IMR-90 (cell line): ENCODE measurements at regions not wholly inside any gene's neighbourhood (a gene's known extent, or its start where the extent isn't known, plus 50 kb on each side); places are given as distances from the start of the nearest gene placed in this dataset.
A peak's percentile ranks its signal among the peaks of the same experiment; 100 is the strongest.

Experiments used
- ATAC-seq: fragments of 200-7000 bp; cut with Tn5 transposase; 2 replicates; pipeline ENCODE4 v1.9.1; 2020; ENCODE audit warnings: low read depth, mild to moderate bottlenecking, moderate library complexity
- BruUV-seq: library from RNA; stranded (reverse); fragments of 400-500 nt; replicated peaks from 2 replicates; lab custom pipeline; 2021; lab: Mats Ljungman, UMichigan
- CTCF ChIA-PET: fragments of 300-600 bp; formaldehyde crosslinking; extraction: SDS; loops from one replicate; lab custom pipeline; 2021; ENCODE audit warnings: antibody characterized with exemption; lab: Yijun Ruan, JAX
- POLR2A ChIA-PET: fragments of 300-600 bp; sonication (Branson Sonifier 250); formaldehyde crosslinking; loops from one replicate; lab custom pipeline; 2022; ENCODE audit warnings: antibody characterized with exemption; ENCODE audit not compliant: unreplicated experiment; lab: Charles Lee
- DNase-seq: peaks from one replicate; pipeline ENCODE4 v3.0.0; 2013
- H2AFZ ChIP-seq: replicated peaks from 2 replicates; pipeline ENCODE3; 2013; ENCODE audit warnings: low read length, mild to moderate bottlenecking; ENCODE audit not compliant: poor library complexity
- H2AK5ac ChIP-seq: 2 replicates; pipeline ENCODE4 v1.6.1; 2013; ENCODE audit warnings: low read depth, low read length, inconsistent platforms
- H2AK9ac ChIP-seq: replicated peaks from 2 replicates; pipeline ENCODE3; 2013; ENCODE audit warnings: mild to moderate bottlenecking, low read depth, low read length, moderate library complexity; ENCODE audit not compliant: poor library complexity
- H2BK120ac ChIP-seq: 2 replicates; pipeline ENCODE4 v1.6.1; 2013; ENCODE audit warnings: low read depth, low read length, inconsistent platforms
- H2BK15ac ChIP-seq: 3 replicates; pipeline ENCODE4 v1.6.1; 2013; ENCODE audit warnings: low read depth, low read length, inconsistent platforms
- H2BK20ac ChIP-seq: 2 replicates; pipeline ENCODE4 v1.6.1; 2013; ENCODE audit warnings: low read depth, mild to moderate bottlenecking, inconsistent platforms, low read length, moderate library complexity
- H2BK5ac ChIP-seq: 2 replicates; pipeline ENCODE4 v1.6.1; 2013; ENCODE audit warnings: mild to moderate bottlenecking, low read depth, low read length, inconsistent platforms; ENCODE audit not compliant: poor library complexity, severe bottlenecking
- H3K14ac ChIP-seq: replicated peaks from 2 replicates; pipeline ENCODE4 v1.6.1; 2013; ENCODE audit warnings: low read depth, low read length, inconsistent platforms
- H3K18ac ChIP-seq: 2 replicates; pipeline ENCODE4 v1.6.1; 2013; ENCODE audit warnings: low read depth, low read length, control low read depth
- H3K23ac ChIP-seq: 2 replicates; pipeline ENCODE4 v1.6.1; 2013; ENCODE audit warnings: low read depth, low read length, inconsistent platforms
- H3K27ac ChIP-seq: 2 replicates; pipeline ENCODE4 v1.5.1; 2013; ENCODE audit warnings: mild to moderate bottlenecking, control low read depth, low read length; ENCODE audit not compliant: insufficient read depth
- H3K27me3 ChIP-seq: 2 replicates; pipeline ENCODE4 v1.6.1; 2013; ENCODE audit warnings: low read length; ENCODE audit not compliant: control insufficient read depth, insufficient read depth
- H3K36me3 ChIP-seq: 2 replicates; pipeline ENCODE4 v1.6.1; 2013; ENCODE audit warnings: low read length, mixed read lengths; ENCODE audit not compliant: control insufficient read depth, insufficient read depth
- H3K4ac ChIP-seq: 2 replicates; pipeline ENCODE4 v1.6.1; 2013; ENCODE audit warnings: low read depth, low read length, inconsistent platforms
- H3K4me1 ChIP-seq: 2 replicates; pipeline ENCODE4 v1.6.1; 2013; ENCODE audit warnings: low read length, mixed read lengths; ENCODE audit not compliant: control insufficient read depth, insufficient read depth
- H3K4me2 ChIP-seq: 2 replicates; pipeline ENCODE4 v1.6.1; 2013; ENCODE audit warnings: low read depth, mild to moderate bottlenecking, control low read depth, low read length, moderate library complexity
- H3K4me3 ChIP-seq: 2 replicates; pipeline ENCODE4 v1.5.1; 2013; ENCODE audit warnings: low read depth, mild to moderate bottlenecking, control low read depth, low read length, moderate library complexity; ENCODE audit not compliant: insufficient read depth
- H3K56ac ChIP-seq: 2 replicates; pipeline ENCODE4 v1.6.1; 2013; ENCODE audit warnings: low read length, inconsistent platforms; ENCODE audit not compliant: insufficient read depth; ENCODE audit errors: extremely low read depth
- H3K79me1 ChIP-seq, 2 experiments: 2 replicates each; pipeline ENCODE4 v1.6.1; 2013; ENCODE audit warnings: low read length in 2 of 2, inconsistent platforms in 1 of 2, low read depth in 1 of 2
- H3K9ac ChIP-seq: 2 replicates; pipeline ENCODE4 v1.6.1; 2013; ENCODE audit warnings: low read depth, low read length, control low read depth
- H3K9me1 ChIP-seq: 2 replicates; pipeline ENCODE4 v1.6.1; 2013; ENCODE audit warnings: low read length, inconsistent platforms; ENCODE audit not compliant: insufficient read depth
- H3K9me3 ChIP-seq: 2 replicates; pipeline ENCODE4 v1.6.1; 2013; ENCODE audit warnings: low read length; ENCODE audit not compliant: control insufficient read depth, insufficient read depth
- H4K20me1 ChIP-seq: 2 replicates; pipeline ENCODE4 v1.6.1; 2013; ENCODE audit warnings: low read length, inconsistent platforms; ENCODE audit not compliant: insufficient read depth
- H4K5ac ChIP-seq: 2 replicates; pipeline ENCODE4 v1.6.1; 2013; ENCODE audit warnings: mild to moderate bottlenecking, low read depth, low read length, control low read depth
- H4K8ac ChIP-seq, 2 experiments: 2 replicates each; pipeline ENCODE4 v1.6.1; 2013; ENCODE audit warnings: low read depth in 2 of 2, low read length in 2 of 2, control low read depth in 1 of 2, inconsistent platforms in 1 of 2
- H4K91ac ChIP-seq: 2 replicates; pipeline ENCODE4 v1.6.1; 2013; ENCODE audit warnings: low read depth, low read length, inconsistent platforms; ENCODE audit not compliant: insufficient read depth
- BHLHE40 ChIP-seq: fragments of 150-350 bp; IDR thresholded peaks from 2 replicates; pipeline ENCODE4 v1.6.1; 2016; ENCODE audit warnings: mild to moderate bottlenecking, low read depth, low read length
- CEBPB ChIP-seq: IDR thresholded peaks from 2 replicates; pipeline ENCODE4 v1.6.1; 2012; ENCODE audit warnings: low read depth, low read length, improper control_type of control experiment
- CHD1 ChIP-seq: IDR thresholded peaks from 2 replicates; pipeline ENCODE4 v1.6.1; 2012; ENCODE audit warnings: low read depth, low read length, improper control_type of control experiment
- FOS ChIP-seq: fragments of 150-350 bp; IDR thresholded peaks from 2 replicates; pipeline ENCODE4 v1.6.1; 2016; ENCODE audit warnings: low read depth, low read length
- MAFK ChIP-seq: IDR thresholded peaks from 2 replicates; pipeline ENCODE4 v1.6.1; 2012; ENCODE audit warnings: low read depth, low read length, improper control_type of control experiment
- MXI1 ChIP-seq: IDR thresholded peaks from 2 replicates; pipeline ENCODE4 v1.6.1; 2012; ENCODE audit warnings: low read depth, mild to moderate bottlenecking, low read length, moderate library complexity, borderline replicate concordance
- NFE2L2 ChIP-seq: fragments of 150-350 bp; IDR thresholded peaks from 2 replicates; pipeline ENCODE4 v1.6.1; 2016; ENCODE audit warnings: low read depth, mild to moderate bottlenecking, low read length
- RAD21 ChIP-seq: IDR thresholded peaks from 2 replicates; pipeline ENCODE4 v1.6.1; 2012; ENCODE audit warnings: low read length, improper control_type of control experiment
- RFX5 ChIP-seq: IDR thresholded peaks from 2 replicates; pipeline ENCODE4 v1.8.0; 2012; ENCODE audit warnings: low read depth, mild to moderate bottlenecking, low read length, moderate library complexity
- SMC3 ChIP-seq: fragments of 150-350 bp; IDR thresholded peaks from 2 replicates; pipeline ENCODE4 v1.6.1; 2016; ENCODE audit warnings: low read depth, mild to moderate bottlenecking, antibody characterized with exemption, low read length, moderate library complexity
- WGBS, 2 experiments: methylation state at CpG; one replicate each; pipeline versions ENCODE4 v1.1.5 to v1.1.7; 2013; ENCODE audit warnings: missing lambda C conversion rate in 2 of 2; ENCODE audit not compliant: insufficient read length in 1 of 2; ENCODE audit errors: extremely low coverage in 2 of 2; 5-methylcytosine and 5-hydroxymethylcytosine counted together
- dilution Hi-C: fragments of 300-500 bp; cut with HindIII; formaldehyde crosslinking; loops from one replicate; pipeline ENCODE4 v1.14.3; 2018; ENCODE audit warnings: low sequenced_read_pairs; ENCODE audit not compliant: unreplicated experiment
- in situ Hi-C: fragments of 300-500 bp; cut with MboI; formaldehyde crosslinking; loops from 3 replicates; pipeline ENCODE4 v1.14.3; 2019; ENCODE audit warnings: low sequenced_read_pairs, inconsistent platforms, mixed read lengths
- intact Hi-C: fragments of 100-400 bp; cut with micrococcal nuclease; formaldehyde crosslinking; loops from 2 replicates; pipeline ENCODE4 v1.10.0; 2022
- TF ChIP-seq, protein P1 (sequence below): fragments of 150-350 bp; IDR thresholded peaks from 2 replicates; pipeline ENCODE4 v1.6.1; 2017; ENCODE audit warnings: mild to moderate bottlenecking, antibody characterized with exemption, low read length, low read depth
- TF ChIP-seq, protein P2 (sequence below): fragments of 150-350 bp; IDR thresholded peaks from 2 replicates; pipeline ENCODE4 v1.6.1; 2016; ENCODE audit warnings: low read depth, mild to moderate bottlenecking, low read length, moderate library complexity, borderline replicate concordance
- TF ChIP-seq, protein P3 (sequence below): conservative IDR thresholded peaks from 2 replicates; pipeline ENCODE4 v1.5.1; 2012; ENCODE audit warnings: mild to moderate bottlenecking, low read depth, low read length, improper control_type of control experiment

DNA sequence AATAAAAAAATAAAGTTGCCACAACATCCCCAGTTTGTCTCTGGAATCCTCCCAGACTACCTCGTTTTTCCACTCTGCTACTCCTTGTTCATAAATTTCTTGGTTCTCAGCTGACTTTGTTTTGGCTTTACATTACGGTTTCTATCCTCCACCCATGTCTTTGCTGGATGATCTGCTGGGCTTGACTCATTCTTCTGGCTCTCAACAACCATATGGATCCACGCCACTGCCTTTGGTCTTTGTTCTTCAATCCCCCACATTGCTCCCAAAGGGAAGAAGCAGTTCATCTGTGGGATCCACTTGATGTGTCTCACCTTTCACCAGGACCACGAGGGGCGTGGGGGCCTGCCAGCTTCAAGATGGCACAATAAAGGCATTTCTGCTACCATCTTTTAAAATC is 67.1 kb upstream of the NBL1 start:
- Histone ChIP-seq H3K4ac (no peak overlapping the region), H4K8ac (no peak overlapping the region), H3K9ac (no peak overlapping the region), H2BK20ac (no peak overlapping the region), H3K27ac (no peak overlapping the region), H2AK5ac (no peak overlapping the region), H3K9me1 (no peaks in the 10 kb centered on the region), H2BK15ac (no peak overlapping the region), H3K9me3 (peaks cover 2% of the 10 kb centered on the region; the same call in 1 of the 2 replicates), H3K4me3 (no peak overlapping the region), H3K36me3 (no peaks in the 10 kb centered on the region), H3K18ac (no peak overlapping the region), H3K27me3 (peaks cover 13% of the 10 kb centered on the region), H3K56ac (no peak overlapping the region), H2BK5ac (no peak overlapping the region), H3K23ac (no peak overlapping the region), H2AK9ac (no peak overlapping the region), H3K14ac (no peak overlapping the region), H2BK120ac (no peak overlapping the region), H3K4me2 (no peak overlapping the region), H4K5ac (no peak overlapping the region), H3K79me1 (no peaks in the 10 kb centered on the region), H3K4me1 (no peaks in the 10 kb centered on the region), H4K20me1 (peaks cover under 1% of the 10 kb centered on the region; the same call in 1 of the 2 replicates), H4K91ac (no peak overlapping the region), H2AFZ (no peak overlapping the region)
- intact Hi-C loops (no loop called here), dilution Hi-C loops (no loop called here), in situ Hi-C loops (no loop called here)
- 68% methylated on average over 3 of the region's 5 CpGs; no CpG with 5 or more reads in 1 of the 2 experiments for WGBS, 2 experiments
- TF ChIP-seq, protein P1, sequence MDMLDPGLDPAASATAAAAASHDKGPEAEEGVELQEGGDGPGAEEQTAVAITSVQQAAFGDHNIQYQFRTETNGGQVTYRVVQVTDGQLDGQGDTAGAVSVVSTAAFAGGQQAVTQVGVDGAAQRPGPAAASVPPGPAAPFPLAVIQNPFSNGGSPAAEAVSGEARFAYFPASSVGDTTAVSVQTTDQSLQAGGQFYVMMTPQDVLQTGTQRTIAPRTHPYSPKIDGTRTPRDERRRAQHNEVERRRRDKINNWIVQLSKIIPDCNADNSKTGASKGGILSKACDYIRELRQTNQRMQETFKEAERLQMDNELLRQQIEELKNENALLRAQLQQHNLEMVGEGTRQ: no peak
- TF ChIP-seq MAFK: no peak
- TF ChIP-seq RAD21: no peak
- no peak for TF ChIP-seq CHD1
- TF ChIP-seq, protein P2, sequence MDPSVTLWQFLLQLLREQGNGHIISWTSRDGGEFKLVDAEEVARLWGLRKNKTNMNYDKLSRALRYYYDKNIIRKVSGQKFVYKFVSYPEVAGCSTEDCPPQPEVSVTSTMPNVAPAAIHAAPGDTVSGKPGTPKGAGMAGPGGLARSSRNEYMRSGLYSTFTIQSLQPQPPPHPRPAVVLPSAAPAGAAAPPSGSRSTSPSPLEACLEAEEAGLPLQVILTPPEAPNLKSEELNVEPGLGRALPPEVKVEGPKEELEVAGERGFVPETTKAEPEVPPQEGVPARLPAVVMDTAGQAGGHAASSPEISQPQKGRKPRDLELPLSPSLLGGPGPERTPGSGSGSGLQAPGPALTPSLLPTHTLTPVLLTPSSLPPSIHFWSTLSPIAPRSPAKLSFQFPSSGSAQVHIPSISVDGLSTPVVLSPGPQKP: no peak
- no peak for TF ChIP-seq SMC3
- TF ChIP-seq CEBPB: no peak
- TF ChIP-seq, protein P3, sequence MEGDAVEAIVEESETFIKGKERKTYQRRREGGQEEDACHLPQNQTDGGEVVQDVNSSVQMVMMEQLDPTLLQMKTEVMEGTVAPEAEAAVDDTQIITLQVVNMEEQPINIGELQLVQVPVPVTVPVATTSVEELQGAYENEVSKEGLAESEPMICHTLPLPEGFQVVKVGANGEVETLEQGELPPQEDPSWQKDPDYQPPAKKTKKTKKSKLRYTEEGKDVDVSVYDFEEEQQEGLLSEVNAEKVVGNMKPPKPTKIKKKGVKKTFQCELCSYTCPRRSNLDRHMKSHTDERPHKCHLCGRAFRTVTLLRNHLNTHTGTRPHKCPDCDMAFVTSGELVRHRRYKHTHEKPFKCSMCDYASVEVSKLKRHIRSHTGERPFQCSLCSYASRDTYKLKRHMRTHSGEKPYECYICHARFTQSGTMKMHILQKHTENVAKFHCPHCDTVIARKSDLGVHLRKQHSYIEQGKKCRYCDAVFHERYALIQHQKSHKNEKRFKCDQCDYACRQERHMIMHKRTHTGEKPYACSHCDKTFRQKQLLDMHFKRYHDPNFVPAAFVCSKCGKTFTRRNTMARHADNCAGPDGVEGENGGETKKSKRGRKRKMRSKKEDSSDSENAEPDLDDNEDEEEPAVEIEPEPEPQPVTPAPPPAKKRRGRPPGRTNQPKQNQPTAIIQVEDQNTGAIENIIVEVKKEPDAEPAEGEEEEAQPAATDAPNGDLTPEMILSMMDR: no peak
- TF ChIP-seq BHLHE40: no peak
- no peak for TF ChIP-seq NFE2L2
- TF ChIP-seq RFX5: no peak
- TF ChIP-seq FOS: no peak
- no peak for TF ChIP-seq MXI1
- ChIA-PET CTCF (no interaction called here), POLR2A (interaction anchor here (0.5 to 1.0 kb wide), 2 partner anchors 20 to 231 kb away, joined by 3 read pairs; a partner anchor contains a TSS)
- no TSS peak for BruUV-seq
- DNase-seq (peak; percentile 11), ATAC-seq (no peak)
